Activated CD8-positive, alpha-beta memory T cell treated with anti-CD3 and anti-CD28 coated beads for 1 hour (primary cell): ENCODE measurements at regions not wholly inside any gene's neighbourhood (a gene's known extent, or its start where the extent isn't known, plus 50 kb on each side); places are given as distances from the start of the nearest gene placed in this dataset.

Experiments
- DNase-seq, 2 donors: peaks; one replicate each; pipeline ENCODE4 v3.0.0-alpha.2; 2020; ENCODE audit warnings: low read depth in 1 of 2; ENCODE audit errors: extremely low read depth in 1 of 2

DNA sequence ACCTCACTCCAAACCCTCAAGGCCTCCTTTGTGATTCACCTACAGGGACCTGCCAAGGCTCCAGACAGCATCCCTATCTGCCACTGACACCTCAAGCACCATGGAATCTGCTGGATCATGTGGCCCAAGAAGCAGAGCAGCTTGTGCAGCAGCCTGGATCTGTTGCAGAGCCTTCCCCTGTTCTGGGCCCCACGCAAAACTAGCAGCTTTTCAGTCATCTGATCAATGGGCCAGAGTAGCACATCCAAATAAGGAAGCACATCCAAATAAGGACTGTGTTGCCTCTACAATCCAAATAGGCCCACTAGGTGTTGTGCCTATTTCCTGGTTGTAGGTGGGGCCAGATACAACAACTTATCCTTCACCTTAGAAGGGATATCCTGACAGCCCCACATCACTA, 97.1 kb upstream of the GNAO1 start:
- DNase-seq: no peak

DNA sequence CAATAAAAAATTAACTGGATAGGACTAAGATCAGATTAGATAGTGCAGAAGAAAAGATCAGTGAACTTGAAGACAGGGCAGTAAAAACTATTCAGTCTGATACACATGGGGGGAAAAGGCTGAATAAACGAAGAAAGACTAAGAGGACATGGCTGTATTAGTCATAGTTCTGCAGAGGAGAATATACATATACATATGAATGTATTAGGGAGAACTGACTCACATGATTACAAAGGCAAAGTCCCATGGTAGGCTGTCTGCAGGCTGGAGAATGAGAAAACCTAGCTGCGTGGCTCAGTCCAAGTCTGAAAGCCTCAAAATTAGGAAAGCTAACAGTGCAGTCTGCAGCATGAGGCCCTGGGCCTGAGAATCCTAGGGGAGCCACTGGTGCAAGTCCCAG, 98.2 kb upstream of the GNAO1 start:
- DNase-seq: no peak

DNA sequence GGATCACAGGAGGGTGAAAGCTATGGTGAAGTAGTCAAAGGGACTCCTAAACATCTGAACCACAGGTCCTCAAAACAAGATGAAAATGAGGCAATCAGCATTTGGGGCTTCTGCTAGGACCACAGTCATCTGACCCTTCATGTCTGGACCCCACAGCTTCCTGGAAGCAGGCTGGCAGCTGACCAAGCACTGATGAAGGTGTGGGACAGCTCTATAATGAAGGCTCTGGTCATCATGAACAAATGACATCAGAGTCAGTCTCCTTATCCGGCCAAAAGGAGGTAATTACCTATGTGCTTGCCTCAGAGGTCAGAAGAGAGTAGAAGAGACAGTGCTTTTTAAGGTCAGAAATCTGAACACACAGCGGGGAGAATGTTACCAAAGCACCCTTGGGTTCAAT, 101.2 kb upstream of the GNAO1 start:
- no peak for DNase-seq

GRCh38 chr16:56087626-56088025, 103.7 kb upstream of the GNAO1 start:
- no peak for DNase-seq

DNA sequence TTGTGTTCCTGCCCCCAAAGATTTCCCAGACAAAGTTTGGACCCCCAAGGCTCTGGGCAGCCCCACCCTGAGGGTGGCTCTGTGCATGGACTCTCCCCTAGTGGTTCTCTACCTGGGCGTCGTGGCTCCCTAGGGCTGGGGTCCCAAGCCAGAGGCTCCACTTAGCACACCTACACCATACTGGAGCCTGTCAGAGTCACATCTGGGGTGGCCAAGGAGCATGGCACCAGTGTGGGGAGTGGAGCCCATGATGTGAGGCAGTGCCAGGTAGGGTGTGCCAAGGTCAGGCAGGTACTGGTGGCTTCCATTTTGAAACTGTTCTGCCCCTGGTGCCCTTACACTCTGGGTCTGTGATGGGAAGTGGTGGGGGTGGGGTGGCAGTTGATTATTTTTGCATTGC, 109.9 kb upstream of the GNAO1 start:
- no peak for DNase-seq

DNA sequence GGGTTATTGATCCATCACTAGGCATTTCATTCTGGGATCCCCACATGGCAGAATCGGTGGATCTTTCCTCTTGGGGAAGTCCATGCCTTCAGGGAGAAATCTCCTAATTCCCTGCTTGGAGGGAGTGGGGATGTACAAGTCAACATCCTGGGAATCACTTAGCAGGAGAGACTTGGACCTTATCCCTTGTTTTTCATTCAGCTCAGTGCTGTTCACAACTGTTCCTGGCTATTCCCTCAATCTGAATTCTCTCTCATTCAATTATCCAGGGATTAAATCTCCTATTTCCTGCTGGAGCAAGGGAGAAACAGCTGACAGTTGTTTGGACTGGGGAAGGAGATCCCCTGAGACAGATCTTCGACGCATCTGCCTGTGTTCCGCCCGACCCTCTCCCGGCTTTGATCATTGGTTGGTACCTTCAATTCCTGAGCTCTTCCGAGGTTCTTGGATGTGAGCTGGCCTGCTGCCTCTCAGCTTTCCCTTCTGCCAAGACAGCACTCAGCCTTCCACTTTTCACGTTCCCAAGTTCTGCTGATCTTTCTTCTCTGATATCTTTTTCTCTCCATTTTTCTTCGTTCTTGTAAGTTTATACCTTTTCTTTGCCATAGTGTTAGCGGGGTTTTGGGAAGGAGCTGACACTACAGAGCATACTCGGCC, 115.4 kb upstream of the GNAO1 start:
- no peak for DNase-seq

DNA sequence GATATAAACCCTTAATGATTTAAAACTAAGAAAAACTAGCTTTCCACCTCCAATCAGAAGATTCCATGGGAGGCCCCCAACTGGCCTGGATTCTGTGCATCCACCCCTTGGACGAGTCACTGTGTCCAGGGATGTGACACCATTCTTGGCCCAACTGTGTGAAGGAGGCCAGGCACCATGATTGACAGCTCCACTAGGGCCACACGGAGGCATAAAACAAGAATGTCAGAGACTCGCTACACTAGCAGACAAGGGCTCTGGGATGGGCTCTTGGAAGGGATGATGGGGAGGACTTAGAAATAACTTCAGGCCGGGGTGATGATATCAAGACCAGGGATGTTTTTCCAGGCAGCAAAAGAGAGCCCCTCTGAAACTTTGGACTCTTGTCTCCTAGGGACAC, 117.8 kb upstream of the GNAO1 start:
- DNase-seq: no peak

GRCh38 chr16:56072096-56072495, 119.2 kb upstream of the GNAO1 start:
- DNase-seq: no peak

DNA sequence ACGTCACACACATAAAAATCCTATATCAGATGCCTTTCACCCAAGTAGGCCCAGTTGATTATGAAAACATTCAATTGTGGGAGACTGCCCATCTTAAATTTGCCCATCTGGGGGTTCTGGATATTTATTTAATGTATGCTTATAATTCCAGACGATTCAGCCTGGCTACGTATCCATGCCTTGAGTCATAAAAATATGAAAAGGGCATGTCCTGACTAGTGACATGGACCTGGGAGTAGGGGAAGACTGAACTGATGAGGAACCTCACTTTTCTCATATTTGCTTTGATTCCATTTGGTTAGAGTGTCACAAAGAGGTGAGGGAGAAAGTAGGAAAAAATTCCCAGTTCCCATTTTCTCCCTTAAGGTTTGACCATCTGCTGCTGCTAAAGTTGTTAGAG, 122.5 kb upstream of the GNAO1 start:
- DNase-seq: no peak

- DNase-seq: no peak
These were observed 123.0 kb upstream of the GNAO1 start for GRCh38 chr16:56068314-56068713.

GRCh38 chr16:56067406-56067805, 123.9 kb upstream of the GNAO1 start:
- DNase-seq: no peak

DNA sequence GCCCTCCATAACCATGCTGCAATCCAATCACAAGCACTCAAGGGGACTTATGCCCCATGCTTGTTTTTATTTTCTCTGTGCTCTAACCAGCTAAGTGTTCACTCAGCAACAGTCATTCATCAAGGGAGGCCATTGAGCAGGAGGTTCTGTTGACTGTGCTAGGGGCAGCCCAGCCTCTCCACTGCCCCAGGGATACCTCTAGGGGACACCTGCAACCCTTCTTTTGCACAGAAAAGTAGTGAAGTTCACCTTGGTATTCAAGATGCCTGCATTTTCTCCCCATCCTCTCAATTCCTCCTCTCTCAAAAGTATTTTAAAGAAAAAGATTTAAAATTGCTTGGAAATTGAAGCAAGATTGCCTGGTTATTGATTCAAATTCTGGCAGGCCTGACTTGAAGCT, 124.7 kb upstream of the GNAO1 start:
- no peak for DNase-seq

DNA sequence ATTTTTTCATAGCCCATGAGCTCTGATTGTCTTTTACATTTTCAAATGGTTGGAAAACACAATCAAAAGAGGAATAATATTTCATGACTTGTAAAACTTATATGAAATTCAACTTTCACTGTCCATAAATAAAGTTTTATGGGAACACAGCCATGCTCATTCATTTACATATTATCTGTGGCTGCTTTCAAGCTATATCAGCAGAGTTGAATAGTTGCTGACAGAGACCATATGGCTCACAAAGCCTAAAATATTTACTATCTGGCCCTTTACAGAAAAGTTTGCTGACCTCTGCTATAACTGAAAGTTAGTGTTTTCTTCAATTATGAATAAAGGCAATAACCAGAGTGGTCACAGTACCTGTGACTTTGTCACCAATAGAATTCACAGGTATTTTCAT, 128.2 kb upstream of the GNAO1 start:
- DNase-seq: no peak

GRCh38 chr16:56057151-56057550, 134.1 kb upstream of the GNAO1 start:
- no peak for DNase-seq

GRCh38 chr16:56050916-56051315, 140.4 kb upstream of the GNAO1 start:
- DNase-seq: no peak

DNA sequence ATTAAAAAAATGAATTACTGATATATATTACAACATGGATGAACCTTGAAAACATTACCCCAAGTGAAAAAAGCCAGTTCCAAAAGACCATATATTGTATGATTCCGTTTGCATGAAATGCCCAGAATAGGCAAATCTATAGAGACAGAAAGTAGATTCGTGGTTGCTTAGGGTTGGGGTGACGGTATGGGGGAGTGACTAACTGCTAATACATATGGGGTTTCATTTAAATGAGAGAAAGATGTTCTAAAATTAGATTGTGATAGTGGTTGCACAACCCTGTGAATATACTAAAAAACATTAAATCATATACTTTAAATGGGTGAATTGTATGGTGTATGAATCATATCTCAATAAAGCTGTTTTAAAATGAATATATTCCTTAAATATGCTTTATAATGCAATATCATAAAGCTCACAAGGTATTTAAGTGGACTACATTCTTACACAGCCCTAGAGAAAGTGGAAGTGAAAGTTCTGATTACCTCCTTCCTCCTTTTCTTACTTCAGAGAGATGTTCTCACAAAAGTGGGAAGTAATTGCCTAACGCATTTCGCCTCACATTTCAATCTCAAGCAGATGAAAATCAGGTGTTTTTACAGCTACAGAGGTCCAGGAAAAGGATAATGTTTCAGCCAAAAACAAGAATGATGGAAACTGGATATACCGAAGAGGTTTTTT, 142.7 kb upstream of the GNAO1 start:
- no peak for DNase-seq

GRCh38 chr16:56047307-56048234, 143.7 kb upstream of the GNAO1 start:
- no peak for DNase-seq

- no peak for DNase-seq
These were observed 148.9 kb upstream of the GNAO1 start for GRCh38 chr16:56042416-56042815.

DNA sequence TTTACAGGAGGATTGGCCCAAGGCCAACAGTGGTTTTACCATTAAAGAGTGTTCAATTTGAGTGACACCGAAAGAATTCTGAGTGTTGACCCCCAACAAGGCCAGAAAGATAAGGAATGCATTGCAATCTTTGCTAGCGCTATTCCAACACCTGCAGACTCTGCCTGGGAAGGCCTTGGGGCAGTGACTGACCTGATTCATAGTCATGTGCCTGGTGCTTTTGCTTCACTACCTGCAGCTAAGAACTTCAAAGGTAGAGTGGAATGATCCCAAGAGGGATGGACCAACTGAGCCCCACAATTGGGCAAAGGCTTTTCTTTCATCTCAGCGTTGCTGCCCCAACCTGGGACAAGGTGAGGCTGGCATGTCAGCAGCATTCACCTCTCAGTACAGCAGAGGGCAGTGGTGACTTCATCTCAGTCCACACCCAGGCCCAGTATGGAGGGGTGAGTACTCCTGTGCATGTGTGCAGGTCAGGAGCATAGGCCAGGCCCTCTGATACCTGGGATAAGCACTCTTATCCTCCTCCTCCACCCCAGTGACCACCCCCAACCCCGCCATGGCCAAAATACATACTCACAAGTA, 149.6 kb upstream of the GNAO1 start:
- DNase-seq: no peak

DNA sequence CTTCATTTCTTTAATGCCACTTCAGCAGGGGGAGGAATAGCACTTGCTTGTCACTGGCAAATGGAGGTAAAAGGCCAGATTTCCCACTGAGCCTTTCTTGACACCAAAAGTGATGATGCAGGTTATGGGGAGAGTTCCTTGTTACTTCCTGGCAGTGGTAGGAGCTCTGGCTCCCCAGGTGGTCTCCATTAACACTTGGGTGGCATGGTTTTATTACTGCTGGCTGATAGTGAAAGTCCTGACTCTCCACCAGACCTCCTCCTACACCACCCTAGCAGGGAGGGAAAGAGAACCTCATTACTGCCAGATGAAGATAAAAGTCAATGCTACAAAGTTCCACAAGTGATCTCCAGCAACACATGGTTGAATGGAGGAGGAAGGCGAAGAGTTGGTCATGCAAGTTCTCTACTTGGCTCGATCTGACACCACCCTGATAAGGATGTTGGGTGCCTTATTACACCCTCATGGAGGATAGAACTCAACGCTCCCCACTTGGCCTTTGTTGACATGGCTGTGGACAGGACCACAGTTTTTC, 152.7 kb upstream of the GNAO1 start:
- no peak for DNase-seq

- DNase-seq: no peak
These were observed 156.9 kb upstream of the CES5A start for GRCh38 chr16:56032072-56032471.
